NCI-H1930 (cell line): ENCODE measurements at regions not wholly inside any gene's neighbourhood (a gene's known extent, or its start where the extent isn't known, plus 50 kb on each side); places are given as distances from the start of the nearest gene placed in this dataset.
"Not testable (repeated sequence)": the region's sequence is repeated elsewhere in the genome, so short reads cannot be mapped to it uniquely, and the experiment has no call there.

Source experiments
- DNase-seq, 2 experiments: peaks; one replicate each; lab custom pipeline; 2025; lab: John Stamatoyannopoulos, UW

- no peak for DNase-seq
These were observed 67.5 kb downstream of the UNCX start for GRCh38 chr7:1300206-1300605.

GRCh38 chr7:1300636-1301035, 68.0 kb downstream of the UNCX start:
- no peak for DNase-seq

- DNase-seq = no peak
These were observed 68.6 kb downstream of the UNCX start for GRCh38 chr7:1301054-1301881.

- no peak for DNase-seq
These were observed 69.2 kb downstream of the UNCX start for GRCh38 chr7:1301882-1302251.

GRCh38 chr7:1302936-1303335, 70.3 kb downstream of the UNCX start:
- no peak for DNase-seq

GRCh38 chr7:1304011-1304410, 71.3 kb downstream of the UNCX start:
- DNase-seq = not testable (repeated sequence)

GRCh38 chr7:1305873-1306272, 73.2 kb downstream of the UNCX start:
- no peak for DNase-seq

- DNase-seq = no peak
These were observed 75.2 kb downstream of the UNCX start for GRCh38 chr7:1307828-1308227.

- no peak for DNase-seq
These were observed 76.6 kb downstream of the UNCX start for GRCh38 chr7:1309290-1309689.

- DNase-seq = no peak
These were observed 77.3 kb downstream of the UNCX start for GRCh38 chr7:1309996-1310395.

- no peak for DNase-seq
These were observed 78.3 kb downstream of the UNCX start for GRCh38 chr7:1310936-1311335.

GRCh38 chr7:1311406-1312135, 78.9 kb downstream of the UNCX start:
- DNase-seq = no peak

- no peak for DNase-seq
These were observed 79.7 kb downstream of the UNCX start for GRCh38 chr7:1312136-1313070.

- DNase-seq = no peak
These were observed 80.9 kb downstream of the UNCX start for GRCh38 chr7:1313613-1314012.

GRCh38 chr7:1314021-1314907, 81.6 kb downstream of the UNCX start:
- DNase-seq = no peak

GRCh38 chr7:1314908-1315450, 82.3 kb downstream of the UNCX start:
- no peak for DNase-seq

- no peak for DNase-seq
These were observed 83.4 kb downstream of the UNCX start for GRCh38 chr7:1316086-1316485.

- no peak for DNase-seq
These were observed 85.0 kb downstream of the UNCX start for GRCh38 chr7:1317646-1318045.

- DNase-seq = no peak
These were observed 85.4 kb downstream of the UNCX start for GRCh38 chr7:1318051-1318450.

- no peak for DNase-seq
These were observed 86.0 kb downstream of the UNCX start for GRCh38 chr7:1318661-1319060.

GRCh38 chr7:1320616-1321240, 88.1 kb downstream of the UNCX start:
- DNase-seq = no peak
